ENCODE measurements at regions not wholly inside any gene's neighbourhood (a gene's known extent, or its start where the extent isn't known, plus 50 kb on each side); places are given as distances from the start of the nearest gene placed in this dataset.

DNA sequence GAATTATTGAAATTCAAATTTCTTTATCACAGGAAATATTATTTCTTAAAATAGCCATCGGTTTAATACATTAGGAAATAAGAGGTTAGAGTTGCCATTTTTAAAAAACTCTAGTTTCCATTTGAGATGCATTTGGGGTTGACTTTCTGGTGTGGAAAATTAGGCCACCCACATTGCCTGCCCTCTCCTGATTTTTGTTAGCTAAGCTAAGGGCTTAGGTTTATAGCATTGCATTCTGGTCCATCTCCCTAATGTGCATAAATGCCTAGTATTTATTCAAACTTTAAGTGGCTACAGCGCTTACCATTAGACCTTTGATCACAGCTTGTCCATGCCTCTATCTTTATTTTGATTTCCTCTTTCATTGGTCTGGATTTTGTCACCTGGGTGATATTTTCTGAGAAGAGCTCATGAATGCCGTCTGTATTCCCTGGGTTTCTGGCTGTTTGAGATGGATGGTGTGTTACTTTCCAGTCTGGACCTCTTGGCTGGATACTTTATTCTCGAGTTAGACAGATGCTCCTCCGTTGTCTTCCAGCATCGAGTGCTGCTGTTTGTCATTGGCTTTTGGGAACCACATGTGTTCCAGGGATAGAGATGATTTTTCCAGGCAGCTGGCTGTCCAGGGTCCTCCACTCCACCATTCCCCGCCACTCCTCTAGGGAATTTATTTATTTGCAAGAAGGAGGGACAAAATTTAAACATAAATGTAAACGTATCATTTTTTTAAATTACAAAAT, 120.3 kb downstream of the KATNIP start:
- TF ChIP-seq, protein P1, sequence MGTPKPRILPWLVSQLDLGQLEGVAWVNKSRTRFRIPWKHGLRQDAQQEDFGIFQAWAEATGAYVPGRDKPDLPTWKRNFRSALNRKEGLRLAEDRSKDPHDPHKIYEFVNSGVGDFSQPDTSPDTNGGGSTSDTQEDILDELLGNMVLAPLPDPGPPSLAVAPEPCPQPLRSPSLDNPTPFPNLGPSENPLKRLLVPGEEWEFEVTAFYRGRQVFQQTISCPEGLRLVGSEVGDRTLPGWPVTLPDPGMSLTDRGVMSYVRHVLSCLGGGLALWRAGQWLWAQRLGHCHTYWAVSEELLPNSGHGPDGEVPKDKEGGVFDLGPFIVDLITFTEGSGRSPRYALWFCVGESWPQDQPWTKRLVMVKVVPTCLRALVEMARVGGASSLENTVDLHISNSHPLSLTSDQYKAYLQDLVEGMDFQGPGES (IDR thresholded peaks at IDR 0.05; ENCODE audit: low read depth, low read length) = no peak
- TF ChIP-seq FOXJ3 (CRISPR knock-in tag; IDR thresholded peaks at IDR 0.05) (no peak), NFIC (IDR thresholded peaks at IDR 0.05; ENCODE audit: borderline replicate concordance) (no peak), GATA2 (CRISPR knock-in tag; IDR thresholded peaks at IDR 0.05) (no peak), CHD2 (IDR thresholded peaks at IDR 0.05; ENCODE audit: low read length, partially characterized antibody) (no peak)
- TF ChIP-seq, protein P2, sequence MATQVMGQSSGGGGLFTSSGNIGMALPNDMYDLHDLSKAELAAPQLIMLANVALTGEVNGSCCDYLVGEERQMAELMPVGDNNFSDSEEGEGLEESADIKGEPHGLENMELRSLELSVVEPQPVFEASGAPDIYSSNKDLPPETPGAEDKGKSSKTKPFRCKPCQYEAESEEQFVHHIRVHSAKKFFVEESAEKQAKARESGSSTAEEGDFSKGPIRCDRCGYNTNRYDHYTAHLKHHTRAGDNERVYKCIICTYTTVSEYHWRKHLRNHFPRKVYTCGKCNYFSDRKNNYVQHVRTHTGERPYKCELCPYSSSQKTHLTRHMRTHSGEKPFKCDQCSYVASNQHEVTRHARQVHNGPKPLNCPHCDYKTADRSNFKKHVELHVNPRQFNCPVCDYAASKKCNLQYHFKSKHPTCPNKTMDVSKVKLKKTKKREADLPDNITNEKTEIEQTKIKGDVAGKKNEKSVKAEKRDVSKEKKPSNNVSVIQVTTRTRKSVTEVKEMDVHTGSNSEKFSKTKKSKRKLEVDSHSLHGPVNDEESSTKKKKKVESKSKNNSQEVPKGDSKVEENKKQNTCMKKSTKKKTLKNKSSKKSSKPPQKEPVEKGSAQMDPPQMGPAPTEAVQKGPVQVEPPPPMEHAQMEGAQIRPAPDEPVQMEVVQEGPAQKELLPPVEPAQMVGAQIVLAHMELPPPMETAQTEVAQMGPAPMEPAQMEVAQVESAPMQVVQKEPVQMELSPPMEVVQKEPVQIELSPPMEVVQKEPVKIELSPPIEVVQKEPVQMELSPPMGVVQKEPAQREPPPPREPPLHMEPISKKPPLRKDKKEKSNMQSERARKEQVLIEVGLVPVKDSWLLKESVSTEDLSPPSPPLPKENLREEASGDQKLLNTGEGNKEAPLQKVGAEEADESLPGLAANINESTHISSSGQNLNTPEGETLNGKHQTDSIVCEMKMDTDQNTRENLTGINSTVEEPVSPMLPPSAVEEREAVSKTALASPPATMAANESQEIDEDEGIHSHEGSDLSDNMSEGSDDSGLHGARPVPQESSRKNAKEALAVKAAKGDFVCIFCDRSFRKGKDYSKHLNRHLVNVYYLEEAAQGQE (IDR thresholded peaks at IDR 0.05; ENCODE audit: low read depth, low read length) = no peak
- no peaks in the 10 kb centered on the region for H3K79me2 ChIP-seq (ENCODE audit: insufficient read depth)
- no peaks in the 10 kb centered on the region for H3K27me3 ChIP-seq (ENCODE audit: insufficient read depth)
- H3F3A ChIP-seq (replicated peaks; ENCODE audit: insufficient read depth) = no peaks in the 10 kb centered on the region
- CTCF ChIA-PET = interaction anchor here (1.3 to 2.8 kb wide), 3 partner anchors 30 to 109 kb away, joined by 3 to 8 read pairs (median 7); no protein-coding TSS in a partner anchor
- no peak overlapping the region for H2AFZ ChIP-seq (ENCODE audit: low read depth)
- no peaks in the 10 kb centered on the region for H3K9me3 ChIP-seq
- POLR2A ChIA-PET = no interaction called here
- no peak overlapping the region for H3K27ac ChIP-seq (ENCODE audit: low read depth in 2 of 2, low read length in 1 of 2)
- no peak overlapping the region for H3K4me3 ChIP-seq (ENCODE audit: low read depth in 2 of 2, low read length in 1 of 2)
- no peaks in the 10 kb centered on the region for H3K9me2 ChIP-seq
- peaks cover 2 to 4% of the 10 kb centered on the region in 2 experiments for H3K36me3 ChIP-seq (replicated peaks in 1 of 2; ENCODE audit: control insufficient read depth in 1 of 2, insufficient read depth in 2 of 2, low read length in 1 of 2)
- no peaks in the 10 kb centered on the region for H4K20me1 ChIP-seq (ENCODE audit: insufficient read depth)
- DNase-seq = no peak
- no peak overlapping the region for H3K4me2 ChIP-seq
- no peaks in the 10 kb centered on the region for H3K4me1 ChIP-seq (ENCODE audit: control insufficient read depth in 1 of 2, insufficient read depth in 2 of 2, low read depth in 1 of 2, low read length in 1 of 2)
- H3K9ac ChIP-seq = no peak overlapping the region
- WGBS (ENCODE audit: low lambda C conversion rate) = 65% methylated on average over 8 of the region's 8 CpGs

DNA sequence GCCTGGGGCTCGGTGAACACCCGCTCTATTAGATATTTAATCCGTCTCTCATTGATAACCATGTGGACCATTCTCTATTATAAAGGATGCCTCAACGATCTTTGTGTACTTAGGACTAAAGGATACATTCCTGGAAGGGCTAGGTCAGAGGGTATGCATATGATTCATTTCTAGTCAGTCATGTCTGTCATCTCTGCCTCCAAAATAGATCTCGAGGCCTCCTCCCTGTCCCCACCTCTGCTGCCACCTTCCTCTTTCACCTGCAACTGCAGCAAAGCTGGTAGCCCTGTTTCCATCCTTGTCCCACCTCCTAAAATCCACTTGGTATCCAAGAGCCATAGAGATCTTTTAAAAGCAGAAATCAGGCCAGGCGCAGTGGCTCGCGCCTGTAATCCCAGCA, 121.5 kb downstream of the KATNIP start:
- Histone ChIP-seq H3K9me2 (no peaks in the 10 kb centered on the region), H3K9ac (no peak overlapping the region), H2AFZ (ENCODE audit: low read depth) (no peak overlapping the region), H3K27me3 (ENCODE audit: insufficient read depth) (no peaks in the 10 kb centered on the region), H3K4me3 (ENCODE audit: low read depth in 2 of 2, low read length in 1 of 2) (no peak overlapping the region), H3K4me2 (no peak overlapping the region), H3K4me1 (ENCODE audit: control insufficient read depth in 1 of 2, insufficient read depth in 2 of 2, low read depth in 1 of 2, low read length in 1 of 2) (peaks cover 0 to 3% of the 10 kb centered on the region in 2 experiments; a peak in 1 of 4 replicates), H3K27ac (ENCODE audit: low read depth in 2 of 2, low read length in 1 of 2) (no peak overlapping the region), H3F3A (replicated peaks; ENCODE audit: insufficient read depth) (peaks cover 2% of the 10 kb centered on the region), H3K9me3 (no peaks in the 10 kb centered on the region), H4K20me1 (ENCODE audit: insufficient read depth) (no peaks in the 10 kb centered on the region), H3K79me2 (ENCODE audit: insufficient read depth) (no peaks in the 10 kb centered on the region), H3K36me3 (replicated peaks in 1 of 2; ENCODE audit: control insufficient read depth in 1 of 2, insufficient read depth in 2 of 2, low read length in 1 of 2) (peaks cover 2 to 4% of the 10 kb centered on the region in 2 experiments)
- DNase-seq = no peak
- TF ChIP-seq FOXM1 (IDR thresholded peaks at IDR 0.05; ENCODE audit: low read depth) = no peak
- TF ChIP-seq TCF12 (IDR thresholded peaks at IDR 0.05) = no peak
- no peak for TF ChIP-seq MXI1 (IDR thresholded peaks at IDR 0.05; ENCODE audit: low read depth, low read length)
- ChIA-PET CTCF (interaction anchor here (1.3 to 2.8 kb wide), 2 partner anchors 31 to 44 kb away, joined by 3 to 8 read pairs; no protein-coding TSS in a partner anchor), POLR2A (no interaction called here)
- 88% methylated on average over 8 of the region's 8 CpGs for WGBS (ENCODE audit: low lambda C conversion rate)

All from SK-N-SH (cell line).